ENCODE measurements at regions not wholly inside any gene's neighbourhood (a gene's known extent, or its start where the extent isn't known, plus 50 kb on each side); places are given as distances from the start of the nearest gene placed in this dataset.

DNA sequence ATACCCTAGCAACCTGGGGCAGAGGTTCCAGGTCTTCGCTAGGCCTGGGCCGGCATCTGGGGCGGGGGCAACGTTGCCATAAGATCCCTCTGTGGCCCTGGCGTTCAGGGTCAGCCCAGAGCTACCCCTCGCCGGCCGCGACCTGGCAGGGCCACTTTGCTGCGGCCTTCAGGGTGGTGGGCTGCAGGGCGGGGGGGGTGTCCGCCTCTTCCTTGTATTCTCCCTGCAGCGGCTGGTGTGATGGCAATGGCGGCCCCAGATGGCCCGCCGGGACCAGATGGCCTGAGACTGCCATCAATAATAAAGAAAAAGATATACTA, 539.2 kb upstream of the POT1 start:
- TF ChIP-seq TAF1 (IDR thresholded peaks at IDR 0.05; ENCODE audit: low read depth) (no peak), RAD21 (IDR thresholded peaks at IDR 0.05; ENCODE audit: low read depth) (no peak), EP300 (IDR thresholded peaks at IDR 0.05; ENCODE audit: borderline replicate concordance) (no peak), YY1 (IDR thresholded peaks at IDR 0.05; ENCODE audit: low read depth) (no peak), MAX (IDR thresholded peaks at IDR 0.05) (no peak), REST (IDR thresholded peaks at IDR 0.05; ENCODE audit: low read depth) (no peak), TEAD4 (IDR thresholded peaks at IDR 0.05) (no peak), TCF12 (IDR thresholded peaks at IDR 0.05; ENCODE audit: low read depth) (no peak), CEBPB (IDR thresholded peaks at IDR 0.05) (no peak), FOXM1 (IDR thresholded peaks at IDR 0.05; ENCODE audit: borderline replicate concordance, low read depth) (no peak)
- TF ChIP-seq, protein P1, sequence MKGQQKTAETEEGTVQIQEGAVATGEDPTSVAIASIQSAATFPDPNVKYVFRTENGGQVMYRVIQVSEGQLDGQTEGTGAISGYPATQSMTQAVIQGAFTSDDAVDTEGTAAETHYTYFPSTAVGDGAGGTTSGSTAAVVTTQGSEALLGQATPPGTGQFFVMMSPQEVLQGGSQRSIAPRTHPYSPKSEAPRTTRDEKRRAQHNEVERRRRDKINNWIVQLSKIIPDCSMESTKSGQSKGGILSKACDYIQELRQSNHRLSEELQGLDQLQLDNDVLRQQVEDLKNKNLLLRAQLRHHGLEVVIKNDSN (IDR thresholded peaks at IDR 0.05): no peak

All from Ishikawa (cell line).